IPS-20b (cell line): ENCODE measurements at regions not wholly inside any gene's neighbourhood (a gene's known extent, or its start where the extent isn't known, plus 50 kb on each side); places are given as distances from the start of the nearest gene placed in this dataset.

Experiments used
- H3K27ac ChIP-seq: one replicate; pipeline ENCODE4 v1.5.1; 2013; ENCODE audit warnings: low read length
- H3K27me3 ChIP-seq: 2 replicates; pipeline ENCODE4 v1.6.1; 2013; ENCODE audit warnings: mild to moderate bottlenecking, low read length, inconsistent platforms; ENCODE audit not compliant: insufficient read depth
- H3K36me3 ChIP-seq: 2 replicates; pipeline ENCODE4 v1.6.1; 2013; ENCODE audit warnings: low read depth, mild to moderate bottlenecking, inconsistent platforms, low read length, moderate library complexity; ENCODE audit not compliant: insufficient read depth
- H3K4me1 ChIP-seq: 2 replicates; pipeline ENCODE4 v1.6.1; 2013; ENCODE audit warnings: mild to moderate bottlenecking, control low read depth, inconsistent platforms, low read length, moderate library complexity; ENCODE audit not compliant: insufficient read depth
- H3K4me3 ChIP-seq: 2 replicates; pipeline ENCODE4 v1.5.1; 2013; ENCODE audit warnings: mild to moderate bottlenecking, low read length, inconsistent platforms
- H3K9ac ChIP-seq: 2 replicates; pipeline ENCODE4 v1.6.1; 2013; ENCODE audit warnings: low read depth, mild to moderate bottlenecking, inconsistent platforms, low read length, moderate library complexity
- H3K9me3 ChIP-seq: 2 replicates; pipeline ENCODE4 v1.6.1; 2013; ENCODE audit warnings: mild to moderate bottlenecking, low read depth, low read length, inconsistent platforms; ENCODE audit not compliant: insufficient read depth

- no peak overlapping the region for H3K9ac ChIP-seq
- H3K4me3 ChIP-seq: no peak overlapping the region
- no peaks in the 10 kb centered on the region for H3K27me3 ChIP-seq
- no peaks in the 10 kb centered on the region for H3K4me1 ChIP-seq
- no peaks in the 10 kb centered on the region for H3K9me3 ChIP-seq
- no peaks in the 10 kb centered on the region for H3K36me3 ChIP-seq
- H3K27ac ChIP-seq: no peak overlapping the region
Observed at GRCh38 chr10:44464503-44464902, 79.6 kb upstream of the CXCL12 start.

- Histone ChIP-seq H3K27me3 (no peaks in the 10 kb centered on the region), H3K9me3 (no peaks in the 10 kb centered on the region), H3K27ac (no peak overlapping the region), H3K9ac (no peak overlapping the region), H3K4me3 (no peak overlapping the region), H3K4me1 (no peaks in the 10 kb centered on the region), H3K36me3 (no peaks in the 10 kb centered on the region)
Observed at GRCh38 chr10:44465401-44466115, 80.7 kb upstream of the CXCL12 start.

- no peak overlapping the region for H3K27ac ChIP-seq
- H3K36me3 ChIP-seq: no peaks in the 10 kb centered on the region
Observed at GRCh38 chr10:44466236-44466635, 81.3 kb upstream of the CXCL12 start.

GRCh38 chr10:44467090-44467489 lies 82.2 kb upstream of the CXCL12 start:
- no peaks in the 10 kb centered on the region for H3K4me1 ChIP-seq

More at GRCh38 chr10:44466236-44466635, 81.3 kb upstream of the CXCL12 start:
- no peak overlapping the region for H3K4me3 ChIP-seq
- H3K9ac ChIP-seq: no peak overlapping the region
- H3K4me1 ChIP-seq: no peaks in the 10 kb centered on the region
- H3K27me3 ChIP-seq: no peaks in the 10 kb centered on the region
- no peaks in the 10 kb centered on the region for H3K9me3 ChIP-seq

GRCh38 chr10:44467900-44468299 lies 83.0 kb upstream of the CXCL12 start:
- H3K27ac ChIP-seq: no peak overlapping the region
- no peaks in the 10 kb centered on the region for H3K9me3 ChIP-seq
- no peaks in the 10 kb centered on the region for H3K27me3 ChIP-seq
- H3K4me3 ChIP-seq: no peak overlapping the region
- H3K4me1 ChIP-seq: no peaks in the 10 kb centered on the region
- H3K9ac ChIP-seq: no peak overlapping the region
- H3K36me3 ChIP-seq: no peaks in the 10 kb centered on the region

More at GRCh38 chr10:44467090-44467489, 82.2 kb upstream of the CXCL12 start:
- no peaks in the 10 kb centered on the region for H3K9me3 ChIP-seq
- no peak overlapping the region for H3K27ac ChIP-seq
- H3K9ac ChIP-seq: no peak overlapping the region
- H3K36me3 ChIP-seq: no peaks in the 10 kb centered on the region
- H3K27me3 ChIP-seq: no peaks in the 10 kb centered on the region
- H3K4me3 ChIP-seq: no peak overlapping the region

- Histone ChIP-seq H3K4me3 (no peak overlapping the region), H3K9me3 (no peaks in the 10 kb centered on the region), H3K9ac (no peak overlapping the region), H3K36me3 (no peaks in the 10 kb centered on the region), H3K4me1 (no peaks in the 10 kb centered on the region), H3K27me3 (no peaks in the 10 kb centered on the region), H3K27ac (no peak overlapping the region)
Observed at GRCh38 chr10:44468525-44468924, 83.6 kb upstream of the CXCL12 start.

GRCh38 chr10:44468965-44469364 lies 84.1 kb upstream of the CXCL12 start:
- Histone ChIP-seq H3K9me3 (no peaks in the 10 kb centered on the region), H3K27ac (no peak overlapping the region), H3K36me3 (no peaks in the 10 kb centered on the region), H3K9ac (no peak overlapping the region), H3K27me3 (no peaks in the 10 kb centered on the region), H3K4me3 (no peak overlapping the region), H3K4me1 (no peaks in the 10 kb centered on the region)

GRCh38 chr10:44470784-44471183 lies 85.9 kb upstream of the CXCL12 start:
- H3K36me3 ChIP-seq: no peaks in the 10 kb centered on the region
- no peak overlapping the region for H3K9ac ChIP-seq
- H3K4me1 ChIP-seq: no peaks in the 10 kb centered on the region
- H3K27ac ChIP-seq: no peak overlapping the region
- no peak overlapping the region for H3K4me3 ChIP-seq
- no peaks in the 10 kb centered on the region for H3K27me3 ChIP-seq
- H3K9me3 ChIP-seq: no peaks in the 10 kb centered on the region

- Histone ChIP-seq H3K27me3 (no peaks in the 10 kb centered on the region), H3K9ac (no peak overlapping the region), H3K4me1 (no peaks in the 10 kb centered on the region), H3K27ac (no peak overlapping the region), H3K36me3 (no peaks in the 10 kb centered on the region), H3K4me3 (no peak overlapping the region), H3K9me3 (no peaks in the 10 kb centered on the region)
Observed at GRCh38 chr10:44471410-44471809, 86.5 kb upstream of the CXCL12 start.

GRCh38 chr10:44473146-44473545 lies 88.2 kb upstream of the CXCL12 start:
- no peak overlapping the region for H3K9ac ChIP-seq
- H3K4me1 ChIP-seq: no peaks in the 10 kb centered on the region
- H3K27me3 ChIP-seq: no peaks in the 10 kb centered on the region
- H3K9me3 ChIP-seq: no peaks in the 10 kb centered on the region
- no peak overlapping the region for H3K4me3 ChIP-seq
- H3K36me3 ChIP-seq: no peaks in the 10 kb centered on the region
- H3K27ac ChIP-seq: no peak overlapping the region

GRCh38 chr10:44476409-44477045 lies 91.6 kb upstream of the CXCL12 start:
- Histone ChIP-seq H3K27me3 (no peaks in the 10 kb centered on the region), H3K9ac (no peak overlapping the region), H3K36me3 (no peaks in the 10 kb centered on the region), H3K4me3 (no peak overlapping the region), H3K4me1 (no peaks in the 10 kb centered on the region), H3K27ac (no peak overlapping the region), H3K9me3 (no peaks in the 10 kb centered on the region)

GRCh38 chr10:44477046-44477425 lies 92.1 kb upstream of the CXCL12 start:
- no peaks in the 10 kb centered on the region for H3K36me3 ChIP-seq
- no peaks in the 10 kb centered on the region for H3K27me3 ChIP-seq
- H3K4me1 ChIP-seq: no peaks in the 10 kb centered on the region
- H3K9ac ChIP-seq: no peak overlapping the region
- no peaks in the 10 kb centered on the region for H3K9me3 ChIP-seq
- H3K4me3 ChIP-seq: no peak overlapping the region
- H3K27ac ChIP-seq: no peak overlapping the region
